C4-2B (cell line): ENCODE measurements at regions not wholly inside any gene's neighbourhood (a gene's known extent, or its start where the extent isn't known, plus 50 kb on each side); places are given as distances from the start of the nearest gene placed in this dataset.
"Not testable (repeated sequence)": the region's sequence is repeated elsewhere in the genome, so short reads cannot be mapped to it uniquely, and the experiment has no call there.

Experiments used
- H3K27ac ChIP-seq: fragments of 450-650 bp; 2 replicates; pipeline ENCODE4 v1.5.1; 2017
- ZFX ChIP-seq: fragments of 450-650 bp; IDR thresholded peaks from 2 replicates; pipeline ENCODE4 v1.6.1; 2017
- TF ChIP-seq, protein P1 (sequence below): fragments of 450-650 bp; conservative IDR thresholded peaks from 2 replicates; pipeline ENCODE4 v1.5.1; 2017; ENCODE audit warnings: mild to moderate bottlenecking

DNA sequence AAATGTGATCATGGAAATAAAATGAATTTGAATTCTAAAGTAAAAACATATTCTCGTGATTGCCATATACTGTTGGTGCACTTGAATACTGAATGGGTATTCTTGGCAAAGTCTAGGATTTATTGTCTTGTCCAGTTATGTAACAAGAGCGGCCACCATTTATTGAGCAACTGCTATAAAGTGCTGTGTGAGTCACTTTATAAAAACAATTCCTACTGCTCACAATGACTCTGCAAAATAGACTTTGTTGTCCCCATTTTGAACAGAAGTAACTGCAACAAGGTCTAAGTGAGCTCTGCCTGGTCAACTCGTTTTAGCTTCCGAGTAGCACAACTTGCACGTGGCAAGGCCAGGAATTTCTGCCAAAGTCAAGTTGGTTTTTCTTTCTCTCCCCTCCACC, 995.6 kb upstream of the FANCL start:
- H3K27ac ChIP-seq = no peak overlapping the region
- TF ChIP-seq ZFX = no peak
- TF ChIP-seq, protein P1, sequence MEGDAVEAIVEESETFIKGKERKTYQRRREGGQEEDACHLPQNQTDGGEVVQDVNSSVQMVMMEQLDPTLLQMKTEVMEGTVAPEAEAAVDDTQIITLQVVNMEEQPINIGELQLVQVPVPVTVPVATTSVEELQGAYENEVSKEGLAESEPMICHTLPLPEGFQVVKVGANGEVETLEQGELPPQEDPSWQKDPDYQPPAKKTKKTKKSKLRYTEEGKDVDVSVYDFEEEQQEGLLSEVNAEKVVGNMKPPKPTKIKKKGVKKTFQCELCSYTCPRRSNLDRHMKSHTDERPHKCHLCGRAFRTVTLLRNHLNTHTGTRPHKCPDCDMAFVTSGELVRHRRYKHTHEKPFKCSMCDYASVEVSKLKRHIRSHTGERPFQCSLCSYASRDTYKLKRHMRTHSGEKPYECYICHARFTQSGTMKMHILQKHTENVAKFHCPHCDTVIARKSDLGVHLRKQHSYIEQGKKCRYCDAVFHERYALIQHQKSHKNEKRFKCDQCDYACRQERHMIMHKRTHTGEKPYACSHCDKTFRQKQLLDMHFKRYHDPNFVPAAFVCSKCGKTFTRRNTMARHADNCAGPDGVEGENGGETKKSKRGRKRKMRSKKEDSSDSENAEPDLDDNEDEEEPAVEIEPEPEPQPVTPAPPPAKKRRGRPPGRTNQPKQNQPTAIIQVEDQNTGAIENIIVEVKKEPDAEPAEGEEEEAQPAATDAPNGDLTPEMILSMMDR = no peak

DNA sequence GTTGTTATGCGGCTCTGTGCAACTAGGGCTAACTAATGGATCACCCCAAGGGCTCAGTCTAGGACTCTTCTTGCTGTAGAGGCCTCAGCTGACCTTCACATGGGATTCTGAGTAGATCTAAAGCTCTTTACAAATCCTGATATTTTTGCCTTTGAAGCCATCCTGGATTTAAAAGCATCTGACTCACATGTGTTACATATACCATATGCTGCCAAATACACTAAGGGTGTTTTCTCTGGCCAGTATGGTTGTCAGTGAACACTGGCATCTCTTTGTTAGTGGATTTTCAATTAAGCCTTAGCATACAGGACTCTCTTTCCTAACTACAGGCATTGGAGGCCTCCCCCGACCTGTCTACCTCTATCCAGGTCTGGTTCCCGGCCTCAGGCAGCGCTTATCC, 992.8 kb upstream of the FANCL start:
- TF ChIP-seq ZFX = no peak
- TF ChIP-seq, protein P1 = no peak
- H3K27ac ChIP-seq = no peak overlapping the region

GRCh38 chr2:59233448-59233847, 992.3 kb upstream of the FANCL start:
- H3K27ac ChIP-seq = no peak overlapping the region
- no peak for TF ChIP-seq ZFX
- TF ChIP-seq, protein P1 = no peak

GRCh38 chr2:59232394-59233165, 991.5 kb upstream of the FANCL start:
- H3K27ac ChIP-seq = no peak overlapping the region
- TF ChIP-seq ZFX = no peak
- TF ChIP-seq, protein P1 = no peak

DNA sequence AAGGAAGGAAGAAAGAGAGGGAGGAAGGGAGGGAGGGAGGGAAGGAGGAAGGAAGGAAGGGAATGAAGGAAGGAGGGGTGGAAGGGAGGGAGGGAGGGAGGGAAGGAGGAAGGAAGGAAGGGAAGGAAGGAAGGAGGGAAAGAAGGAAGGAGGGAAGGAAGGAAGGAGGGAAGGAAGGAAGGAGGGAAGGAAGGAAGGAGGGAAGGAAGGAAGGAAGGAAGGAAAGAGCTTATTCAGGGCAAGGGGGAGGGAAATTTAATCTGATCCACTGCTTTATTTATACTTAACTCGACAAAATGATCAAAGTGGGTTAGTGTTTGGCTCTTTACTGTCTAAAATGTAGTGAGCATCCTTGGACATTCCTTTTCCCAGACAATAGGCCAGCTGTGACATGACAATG, 985.2 kb upstream of the FANCL start:
- not testable (repeated sequence) for H3K27ac ChIP-seq

- no peak overlapping the region for H3K27ac ChIP-seq
- TF ChIP-seq ZFX = no peak
- TF ChIP-seq, protein P1 = no peak
These were observed 982.6 kb upstream of the FANCL start for GRCh38 chr2:59223742-59224141.

DNA sequence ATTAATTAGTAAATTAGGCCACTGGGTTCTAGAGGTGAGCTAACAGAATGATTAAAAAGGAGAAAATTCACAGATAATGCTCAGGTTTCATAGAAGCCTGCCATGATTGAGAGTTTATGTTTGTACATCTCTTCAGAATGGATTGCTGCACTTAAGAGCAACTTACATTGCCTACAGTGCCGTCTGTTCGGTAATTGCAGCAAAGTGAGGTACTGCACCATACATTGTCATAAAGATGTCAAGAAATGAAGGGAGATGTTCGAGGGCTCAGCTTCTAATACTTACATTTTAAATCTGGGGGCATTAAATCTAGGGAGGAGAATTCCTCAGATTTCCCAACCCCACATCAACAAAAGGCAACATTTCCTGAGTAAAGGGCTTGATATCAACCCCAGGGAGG, 976.2 kb upstream of the FANCL start:
- H3K27ac ChIP-seq = no peak overlapping the region
- no peak for TF ChIP-seq ZFX
- TF ChIP-seq, protein P1 = no peak

GRCh38 chr2:59206361-59206760, 965.2 kb upstream of the FANCL start:
- H3K27ac ChIP-seq = no peak overlapping the region
- TF ChIP-seq, protein P1 = no peak
- TF ChIP-seq ZFX = no peak
